MCF 10A (cell line): ENCODE measurements at regions not wholly inside any gene's neighbourhood (a gene's known extent, or its start where the extent isn't known, plus 50 kb on each side); places are given as distances from the start of the nearest gene placed in this dataset.

Source experiments
- BruUV-seq: library from RNA; stranded (reverse); fragments of 400-500 nt; replicated peaks from 2 replicates; lab custom pipeline; 2021; lab: Mats Ljungman, UMichigan
- CTCF ChIA-PET: fragments of 300-600 bp; sonication (Branson Sonifier 250); formaldehyde crosslinking; extraction: SDS; loops from one replicate; lab custom pipeline; 2021; ENCODE audit warnings: antibody characterized with exemption, inconsistent platforms; lab: Yijun Ruan, JAX
- POLR2A ChIA-PET: fragments of 300-600, 350-650 bp; sonication (Branson Sonifier 250); formaldehyde crosslinking; extraction: SDS; loops from one replicate; lab custom pipeline; 2020; ENCODE audit warnings: antibody characterized with exemption, inconsistent platforms; lab: Yijun Ruan, JAX
- DNase-seq: peaks from one replicate; pipeline ENCODE4 v3.0.0-alpha.2; 2018; ENCODE audit not compliant: unreplicated experiment
- H3K27ac Mint-ChIP-seq: one replicate; pipeline ENCODE4 v1.8.0; 2022; ENCODE audit warnings: mild to moderate bottlenecking, low read depth, mixed read lengths; ENCODE audit not compliant: unreplicated experiment
- H3K27me3 Mint-ChIP-seq: one replicate; pipeline ENCODE4 v1.8.0; 2022; ENCODE audit warnings: mixed read lengths; ENCODE audit not compliant: insufficient read depth, unreplicated experiment
- H3K36me3 Mint-ChIP-seq: one replicate; pipeline ENCODE4 v1.8.0; 2022; ENCODE audit warnings: mild to moderate bottlenecking, moderate library complexity, mixed read lengths; ENCODE audit not compliant: insufficient read depth, unreplicated experiment
- H3K4me1 Mint-ChIP-seq: one replicate; pipeline ENCODE4 v1.8.0; 2022; ENCODE audit warnings: mixed read lengths; ENCODE audit not compliant: insufficient read depth, unreplicated experiment
- H3K4me3 Mint-ChIP-seq: one replicate; pipeline ENCODE4 v1.8.0; 2022; ENCODE audit warnings: mild to moderate bottlenecking, moderate library complexity, mixed read lengths; ENCODE audit not compliant: unreplicated experiment
- H3K9me3 Mint-ChIP-seq: one replicate; pipeline ENCODE4 v1.8.0; 2022; ENCODE audit warnings: mixed read lengths; ENCODE audit not compliant: unreplicated experiment
- intact Hi-C: fragments of 100-400 bp; cut with micrococcal nuclease; formaldehyde crosslinking; loops from 2 replicates; pipeline ENCODE4 v1.14.1; 2022
- TF ChIP-seq, protein P1 (sequence below): fragments of 200-600 bp; IDR thresholded peaks from one replicate; pipeline ENCODE4 v1.8.0; 2022; ENCODE audit warnings: antibody characterized with exemption, mild to moderate bottlenecking; ENCODE audit not compliant: unreplicated experiment

DNA sequence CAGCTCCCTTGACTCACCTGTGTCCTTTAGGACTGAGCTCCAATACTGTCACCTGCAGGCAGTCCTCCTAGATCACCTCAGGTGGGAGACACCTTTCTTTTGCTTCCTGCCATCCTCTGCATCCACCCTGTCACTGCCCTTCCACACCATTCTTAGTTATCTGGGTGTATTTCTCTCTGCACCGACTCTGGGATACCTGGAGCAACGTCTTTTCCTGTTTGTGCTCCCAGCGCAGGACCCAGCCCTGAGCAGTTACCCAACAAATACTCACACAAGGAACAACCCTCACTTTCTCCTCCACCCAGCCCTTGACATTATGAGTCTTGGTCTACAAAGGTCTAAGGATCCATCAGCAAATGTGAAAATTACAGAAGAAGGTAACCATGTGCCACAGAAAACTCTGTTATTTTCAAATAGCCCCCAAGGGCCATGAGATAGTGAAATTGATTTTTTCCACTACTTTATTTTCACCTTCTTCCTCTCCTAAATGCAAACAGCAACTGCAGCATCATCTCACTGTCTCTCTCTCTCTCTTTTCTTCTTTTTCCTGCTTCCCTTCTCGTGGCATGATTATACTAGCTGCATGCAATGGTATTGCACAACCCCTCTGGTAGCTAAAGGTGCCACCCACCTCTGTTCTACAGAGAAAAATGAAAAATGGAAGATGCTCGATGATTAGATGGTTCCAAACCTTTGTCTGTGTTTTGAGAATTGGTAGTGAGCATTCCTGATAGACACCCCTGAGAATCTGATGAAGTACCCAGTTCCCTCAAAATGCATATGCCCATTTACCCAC is 89.0 kb downstream of the MIS18A start:
- ChIA-PET CTCF (no interaction called here), POLR2A (no interaction called here)
- no peak for DNase-seq
- Mint-ChIP-seq H3K27me3 (peaks cover 82% of the 10 kb centered on the region), H3K9me3 (no peaks in the 10 kb centered on the region), H3K36me3 (no peaks in the 10 kb centered on the region), H3K27ac (no peak overlapping the region), H3K4me1 (no peaks in the 10 kb centered on the region), H3K4me3 (no peak overlapping the region)
- TF ChIP-seq, protein P1, sequence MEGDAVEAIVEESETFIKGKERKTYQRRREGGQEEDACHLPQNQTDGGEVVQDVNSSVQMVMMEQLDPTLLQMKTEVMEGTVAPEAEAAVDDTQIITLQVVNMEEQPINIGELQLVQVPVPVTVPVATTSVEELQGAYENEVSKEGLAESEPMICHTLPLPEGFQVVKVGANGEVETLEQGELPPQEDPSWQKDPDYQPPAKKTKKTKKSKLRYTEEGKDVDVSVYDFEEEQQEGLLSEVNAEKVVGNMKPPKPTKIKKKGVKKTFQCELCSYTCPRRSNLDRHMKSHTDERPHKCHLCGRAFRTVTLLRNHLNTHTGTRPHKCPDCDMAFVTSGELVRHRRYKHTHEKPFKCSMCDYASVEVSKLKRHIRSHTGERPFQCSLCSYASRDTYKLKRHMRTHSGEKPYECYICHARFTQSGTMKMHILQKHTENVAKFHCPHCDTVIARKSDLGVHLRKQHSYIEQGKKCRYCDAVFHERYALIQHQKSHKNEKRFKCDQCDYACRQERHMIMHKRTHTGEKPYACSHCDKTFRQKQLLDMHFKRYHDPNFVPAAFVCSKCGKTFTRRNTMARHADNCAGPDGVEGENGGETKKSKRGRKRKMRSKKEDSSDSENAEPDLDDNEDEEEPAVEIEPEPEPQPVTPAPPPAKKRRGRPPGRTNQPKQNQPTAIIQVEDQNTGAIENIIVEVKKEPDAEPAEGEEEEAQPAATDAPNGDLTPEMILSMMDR = no peak
- intact Hi-C loops = no loop called here
- no TSS peak for BruUV-seq

DNA sequence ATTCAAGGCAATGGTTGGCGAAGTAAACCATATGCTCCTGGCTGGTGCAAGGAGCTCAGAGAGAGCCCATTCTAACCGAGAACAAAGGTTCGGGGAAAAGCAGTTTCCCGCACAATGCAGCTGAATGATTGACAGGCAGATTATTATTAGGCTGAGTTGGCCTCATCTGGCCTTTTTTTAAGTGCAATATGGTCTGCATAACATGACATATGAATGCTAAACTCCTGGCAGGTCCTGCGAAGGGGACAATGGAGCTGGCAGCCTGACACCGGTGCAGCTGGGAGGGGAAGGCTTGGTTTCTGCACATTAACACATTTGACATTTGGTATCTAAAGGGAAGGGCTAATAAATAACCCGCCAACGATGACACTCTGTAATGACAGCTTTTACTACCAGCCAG is 92.0 kb downstream of the MIS18A start:
- Mint-ChIP-seq H3K27ac (no peak overlapping the region), H3K27me3 (peaks cover 81% of the 10 kb centered on the region), H3K36me3 (no peaks in the 10 kb centered on the region), H3K4me3 (no peak overlapping the region), H3K4me1 (no peaks in the 10 kb centered on the region), H3K9me3 (no peaks in the 10 kb centered on the region)
- TF ChIP-seq, protein P1 = no peak
- POLR2A ChIA-PET = no interaction called here
- DNase-seq = no peak
- intact Hi-C loops = no loop called here
- no TSS peak for BruUV-seq
- CTCF ChIA-PET = no interaction called here

DNA sequence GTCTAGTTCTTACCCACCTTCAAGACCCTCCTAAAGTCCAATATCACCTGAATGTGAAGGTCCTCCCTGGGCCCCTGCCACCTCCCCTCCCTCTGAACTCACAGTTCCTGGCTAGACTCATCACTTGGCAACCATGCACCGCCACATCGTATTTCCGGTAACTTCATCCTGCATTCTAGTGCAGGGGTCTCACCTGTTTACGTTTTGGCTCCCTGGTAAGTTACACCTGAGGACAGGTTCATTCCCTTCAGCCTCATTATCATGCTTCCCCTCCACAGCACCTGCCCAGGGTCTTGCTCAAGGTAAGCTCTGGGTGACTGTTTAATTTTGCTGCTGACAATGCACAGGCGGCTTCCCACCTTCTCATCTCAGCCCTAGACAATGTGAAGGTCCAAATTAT is 93.1 kb downstream of the MIS18A start:
- H3K27me3 Mint-ChIP-seq = peaks cover 80% of the 10 kb centered on the region
- no peaks in the 10 kb centered on the region for H3K36me3 Mint-ChIP-seq
- H3K9me3 Mint-ChIP-seq = no peaks in the 10 kb centered on the region
- no peaks in the 10 kb centered on the region for H3K4me1 Mint-ChIP-seq
- TF ChIP-seq, protein P1 = no peak
- no peak overlapping the region for H3K4me3 Mint-ChIP-seq
- no peak for DNase-seq
- no peak overlapping the region for H3K27ac Mint-ChIP-seq
- no TSS peak for BruUV-seq
- POLR2A ChIA-PET = no interaction called here
- CTCF ChIA-PET = interaction anchor here (0.7 to 1.3 kb wide), 2 partner anchors 10 to 14 kb away, joined by 3 read pairs; no protein-coding TSS in a partner anchor
- intact Hi-C loops = no loop called here

DNA sequence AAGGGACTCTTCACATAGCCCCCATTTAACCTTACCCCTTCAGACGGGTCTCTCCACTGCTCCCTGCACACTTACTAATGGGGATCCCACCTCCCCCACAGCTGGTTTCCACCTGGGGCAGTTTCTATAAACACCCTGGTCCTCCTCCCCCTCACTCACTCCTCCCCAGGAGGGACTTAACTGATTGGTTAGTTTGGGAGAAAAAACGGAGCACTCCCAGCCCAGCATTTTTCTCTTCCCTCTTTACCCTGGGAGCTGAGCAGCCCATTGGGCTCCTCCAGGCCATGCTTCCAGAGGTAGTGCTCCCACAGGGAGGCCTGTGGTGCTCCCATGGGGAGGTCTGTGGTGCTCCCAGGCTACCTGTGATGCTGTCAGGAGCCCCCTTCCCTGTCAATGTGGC is 93.7 kb downstream of the MIS18A start:
- Mint-ChIP-seq H3K27me3 (peaks cover 80% of the 10 kb centered on the region), H3K4me3 (no peak overlapping the region), H3K9me3 (no peaks in the 10 kb centered on the region), H3K36me3 (no peaks in the 10 kb centered on the region), H3K4me1 (no peaks in the 10 kb centered on the region), H3K27ac (no peak overlapping the region)
- TF ChIP-seq, protein P1 = no peak
- no TSS peak for BruUV-seq
- intact Hi-C loops = no loop called here
- CTCF ChIA-PET = interaction anchor here (0.7 to 1.3 kb wide), 2 partner anchors 9 to 13 kb away, joined by 3 read pairs; no protein-coding TSS in a partner anchor
- no peak for DNase-seq
- POLR2A ChIA-PET = no interaction called here
